Fibroblast of lung (primary cell): ENCODE measurements at regions not wholly inside any gene's neighbourhood (a gene's known extent, or its start where the extent isn't known, plus 50 kb on each side); places are given as distances from the start of the nearest gene placed in this dataset.

Experiments used
- EZH2 ChIP-seq: IDR thresholded peaks from 2 replicates; pipeline ENCODE4 v1.5.1; 2012; ENCODE audit warnings: low read length, control low read depth, mild to moderate bottlenecking; ENCODE audit errors: missing control alignments
- TF ChIP-seq, protein P1 (sequence below), 2 donors: IDR thresholded peaks in 1 of 2; conservative IDR thresholded peaks in 1 of 2; 1 replicate in 1 of 2; 2 replicates in 1 of 2; pipeline ENCODE4 v1.5.1; 2011 to 2012; ENCODE audit warnings: low read length in 2 of 2, control low read depth in 1 of 2, inconsistent platforms in 1 of 2, low read depth in 1 of 2, mild to moderate bottlenecking in 1 of 2

DNA sequence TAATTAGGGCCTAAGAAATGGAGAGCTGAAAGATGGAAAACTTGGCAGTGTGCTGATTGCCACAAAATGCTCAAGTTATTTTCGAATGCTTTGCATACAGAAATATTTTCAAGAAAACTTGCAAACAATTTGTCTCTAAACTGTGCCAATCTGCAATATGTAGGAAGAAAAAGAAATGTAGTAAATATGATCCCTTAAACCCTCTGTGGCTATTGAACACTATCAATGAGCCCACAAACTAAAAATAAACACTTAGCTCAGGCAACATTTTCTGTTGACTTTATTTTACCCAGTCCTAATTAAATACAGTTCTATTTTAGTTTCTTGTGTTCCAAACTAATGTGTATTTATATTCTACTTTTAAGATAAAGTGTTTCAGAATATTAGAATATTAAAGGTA lies 342.1 kb downstream of the SEMA3D start:
- TF ChIP-seq, protein P1, sequence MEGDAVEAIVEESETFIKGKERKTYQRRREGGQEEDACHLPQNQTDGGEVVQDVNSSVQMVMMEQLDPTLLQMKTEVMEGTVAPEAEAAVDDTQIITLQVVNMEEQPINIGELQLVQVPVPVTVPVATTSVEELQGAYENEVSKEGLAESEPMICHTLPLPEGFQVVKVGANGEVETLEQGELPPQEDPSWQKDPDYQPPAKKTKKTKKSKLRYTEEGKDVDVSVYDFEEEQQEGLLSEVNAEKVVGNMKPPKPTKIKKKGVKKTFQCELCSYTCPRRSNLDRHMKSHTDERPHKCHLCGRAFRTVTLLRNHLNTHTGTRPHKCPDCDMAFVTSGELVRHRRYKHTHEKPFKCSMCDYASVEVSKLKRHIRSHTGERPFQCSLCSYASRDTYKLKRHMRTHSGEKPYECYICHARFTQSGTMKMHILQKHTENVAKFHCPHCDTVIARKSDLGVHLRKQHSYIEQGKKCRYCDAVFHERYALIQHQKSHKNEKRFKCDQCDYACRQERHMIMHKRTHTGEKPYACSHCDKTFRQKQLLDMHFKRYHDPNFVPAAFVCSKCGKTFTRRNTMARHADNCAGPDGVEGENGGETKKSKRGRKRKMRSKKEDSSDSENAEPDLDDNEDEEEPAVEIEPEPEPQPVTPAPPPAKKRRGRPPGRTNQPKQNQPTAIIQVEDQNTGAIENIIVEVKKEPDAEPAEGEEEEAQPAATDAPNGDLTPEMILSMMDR (conservative IDR thresholded peaks at IDR 0.05 in 1 of 2, IDR thresholded peaks at IDR 0.05 in 1 of 2; ENCODE audit: low read depth in 1 of 2, low read length in 2 of 2) = no peak
- no peak for TF ChIP-seq EZH2
